PC-9 (cell line): ENCODE measurements at regions not wholly inside any gene's neighbourhood (a gene's known extent, or its start where the extent isn't known, plus 50 kb on each side); places are given as distances from the start of the nearest gene placed in this dataset.

ENCODE experiments used
- BruUV-seq: library from RNA; stranded (reverse); fragments of 400-500 nt; replicated peaks from 2 replicates; lab custom pipeline; 2021; lab: Mats Ljungman, UMichigan
- CTCF ChIA-PET: fragments of 300-600 bp; sonication (Branson Sonifier 250); formaldehyde crosslinking; loops from one replicate; lab custom pipeline; 2022; ENCODE audit warnings: antibody characterized with exemption; lab: Charles Lee
- POLR2A ChIA-PET: fragments of 300-600 bp; sonication (Branson Sonifier 250); formaldehyde crosslinking; loops from one replicate; lab custom pipeline; 2022; ENCODE audit warnings: antibody characterized with exemption; ENCODE audit not compliant: unreplicated experiment; lab: Charles Lee
- DNase-seq, 2 experiments: peaks; one replicate each; pipeline versions ENCODE4 v3.0.0 to v3.0.0-alpha.2; 2015 to 2022; ENCODE audit warnings: mixed read lengths in 1 of 2
- H2AFZ ChIP-seq: fragments of 200-600 bp; sonication (generic); 2 replicates; pipeline ENCODE4 v1.8.1; 2017; ENCODE audit warnings: antibody characterized with exemption
- H3F3A ChIP-seq: fragments of 200-600 bp; sonication (generic); 2 replicates; pipeline ENCODE4 v1.8.1; 2017; ENCODE audit warnings: antibody characterized with exemption, mild to moderate bottlenecking, low read depth; ENCODE audit not compliant: insufficient read depth
- H3K27ac ChIP-seq: fragments of 200-600 bp; sonication (generic); 2 replicates; pipeline ENCODE4 v1.6.1; 2016; ENCODE audit warnings: mixed run types
- H3K27me3 ChIP-seq: fragments of 200-600 bp; sonication (generic); 2 replicates; pipeline ENCODE4 v1.6.1; 2016; ENCODE audit warnings: low read depth, mixed run types; ENCODE audit not compliant: insufficient read depth
- H3K36me3 ChIP-seq: fragments of 200-600 bp; sonication (generic); 2 replicates; pipeline ENCODE4 v1.6.1; 2016; ENCODE audit warnings: low read depth, mixed run types
- H3K4me1 ChIP-seq: fragments of 200-600 bp; sonication (generic); replicated peaks from 2 replicates; pipeline ENCODE4 v1.6.1; 2016; ENCODE audit warnings: mixed run types; ENCODE audit not compliant: insufficient read depth
- H3K4me2 ChIP-seq: fragments of 200-600 bp; sonication (generic); 2 replicates; pipeline ENCODE4 v1.6.1; 2017; ENCODE audit warnings: mixed run types
- H3K4me3 ChIP-seq: fragments of 200-600 bp; sonication (generic); 2 replicates; pipeline ENCODE4 v1.6.1; 2016; ENCODE audit warnings: mixed run types
- H3K79me2 ChIP-seq: fragments of 200-600 bp; sonication (generic); 2 replicates; pipeline ENCODE4 v1.6.1; 2017; ENCODE audit warnings: low read depth, mixed run types
- H3K9me2 ChIP-seq: fragments of 200-600 bp; sonication (generic); 2 replicates; pipeline ENCODE4 v1.8.1; 2017; ENCODE audit warnings: mild to moderate bottlenecking; ENCODE audit not compliant: insufficient read depth
- H3K9me3 ChIP-seq: fragments of 200-600 bp; sonication (generic); 2 replicates; pipeline ENCODE4 v1.8.1; 2016; ENCODE audit warnings: low read depth; ENCODE audit not compliant: insufficient read depth
- H4K20me1 ChIP-seq: fragments of 200-600 bp; sonication (generic); 2 replicates; pipeline ENCODE4 v1.8.1; 2017; ENCODE audit not compliant: insufficient read depth
- EZH2 ChIP-seq: fragments of 200-600 bp; sonication (generic); IDR thresholded peaks from 2 replicates; pipeline ENCODE4 v1.8.0; 2017; ENCODE audit warnings: antibody characterized with exemption, low read depth
- intact Hi-C: fragments of 100-400 bp; cut with micrococcal nuclease; formaldehyde crosslinking; loops from one replicate; pipeline ENCODE4 v1.10.0; 2022; ENCODE audit not compliant: unreplicated experiment
- TF ChIP-seq, protein P1 (sequence below): fragments of 200-600 bp; sonication (generic); conservative IDR thresholded peaks from 2 replicates; pipeline ENCODE4 v1.6.1; 2017; ENCODE audit warnings: mixed run types, antibody characterized with exemption, mild to moderate bottlenecking, moderate library complexity

DNA sequence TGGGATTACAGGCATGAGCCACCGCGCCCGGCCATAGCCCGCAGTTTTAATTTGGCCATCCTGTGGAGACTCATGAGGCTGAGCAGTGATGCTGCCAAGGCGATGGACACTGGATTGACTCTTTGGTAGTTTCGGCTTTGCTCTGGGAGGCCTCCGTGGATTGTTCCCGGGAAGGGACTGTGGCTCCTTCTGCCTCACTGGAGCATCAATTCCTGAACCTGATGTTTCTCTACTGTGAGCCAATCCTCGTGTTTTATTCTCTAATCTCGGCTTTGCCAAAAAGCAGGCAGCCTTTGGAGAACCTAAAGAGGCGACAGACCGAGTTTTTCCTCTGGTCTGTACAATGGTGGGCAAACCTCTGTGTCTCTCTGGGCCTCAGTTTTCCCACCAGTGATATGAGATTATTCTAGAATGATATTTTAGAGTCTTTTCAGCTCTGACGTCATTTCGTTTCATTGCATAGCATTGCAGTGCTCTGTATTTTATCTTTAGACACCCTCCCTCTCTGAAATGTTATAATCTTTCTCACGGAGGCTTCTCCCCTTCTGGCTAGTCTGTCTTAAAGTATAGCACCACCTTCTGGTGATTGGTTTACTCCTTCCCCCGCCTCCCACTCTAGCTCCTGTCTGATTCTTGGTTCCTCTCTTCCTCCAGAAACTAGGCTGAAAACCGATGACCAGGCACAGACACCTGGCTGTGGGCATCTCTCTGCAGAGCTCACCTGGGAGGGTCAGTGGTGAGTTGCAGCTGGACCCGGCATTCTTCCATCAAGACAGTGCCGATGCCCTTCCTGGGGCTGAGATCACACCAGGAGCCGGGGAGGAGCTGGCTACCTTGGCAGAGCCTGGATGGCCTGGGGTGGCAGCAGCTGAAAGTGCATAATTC is 341.3 kb downstream of the MYCN start:
- H3F3A ChIP-seq = no peaks in the 10 kb centered on the region
- H4K20me1 ChIP-seq = no peaks in the 10 kb centered on the region
- no peak for DNase-seq
- H3K4me3 ChIP-seq = no peak overlapping the region
- BruUV-seq = no TSS peak
- CTCF ChIA-PET = no interaction called here
- H3K27me3 ChIP-seq = peaks cover 40% of the 10 kb centered on the region
- H2AFZ ChIP-seq = no peak overlapping the region
- no peak overlapping the region for H3K4me2 ChIP-seq
- no peaks in the 10 kb centered on the region for H3K4me1 ChIP-seq
- POLR2A ChIA-PET = no interaction called here
- H3K27ac ChIP-seq = no peak overlapping the region
- H3K36me3 ChIP-seq = no peaks in the 10 kb centered on the region
- H3K9me3 ChIP-seq = no peaks in the 10 kb centered on the region
- H3K9me2 ChIP-seq = no peaks in the 10 kb centered on the region
- no peaks in the 10 kb centered on the region for H3K79me2 ChIP-seq
- TF ChIP-seq, protein P1, sequence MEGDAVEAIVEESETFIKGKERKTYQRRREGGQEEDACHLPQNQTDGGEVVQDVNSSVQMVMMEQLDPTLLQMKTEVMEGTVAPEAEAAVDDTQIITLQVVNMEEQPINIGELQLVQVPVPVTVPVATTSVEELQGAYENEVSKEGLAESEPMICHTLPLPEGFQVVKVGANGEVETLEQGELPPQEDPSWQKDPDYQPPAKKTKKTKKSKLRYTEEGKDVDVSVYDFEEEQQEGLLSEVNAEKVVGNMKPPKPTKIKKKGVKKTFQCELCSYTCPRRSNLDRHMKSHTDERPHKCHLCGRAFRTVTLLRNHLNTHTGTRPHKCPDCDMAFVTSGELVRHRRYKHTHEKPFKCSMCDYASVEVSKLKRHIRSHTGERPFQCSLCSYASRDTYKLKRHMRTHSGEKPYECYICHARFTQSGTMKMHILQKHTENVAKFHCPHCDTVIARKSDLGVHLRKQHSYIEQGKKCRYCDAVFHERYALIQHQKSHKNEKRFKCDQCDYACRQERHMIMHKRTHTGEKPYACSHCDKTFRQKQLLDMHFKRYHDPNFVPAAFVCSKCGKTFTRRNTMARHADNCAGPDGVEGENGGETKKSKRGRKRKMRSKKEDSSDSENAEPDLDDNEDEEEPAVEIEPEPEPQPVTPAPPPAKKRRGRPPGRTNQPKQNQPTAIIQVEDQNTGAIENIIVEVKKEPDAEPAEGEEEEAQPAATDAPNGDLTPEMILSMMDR = peak; percentile 44
- TF ChIP-seq EZH2 = no peak
- intact Hi-C loops = loop anchor here (1.0 kb wide), 1 partner anchor 644 kb away; no protein-coding TSS in a partner anchor

GRCh38 chr2:16280081-16280480 is 339.7 kb downstream of the MYCN start:
- Histone ChIP-seq H3K27me3 (peaks cover 26% of the 10 kb centered on the region), H4K20me1 (no peaks in the 10 kb centered on the region), H2AFZ (no peak overlapping the region), H3K4me1 (no peaks in the 10 kb centered on the region), H3K9me2 (no peaks in the 10 kb centered on the region), H3K27ac (no peak overlapping the region), H3F3A (no peaks in the 10 kb centered on the region), H3K4me3 (no peak overlapping the region), H3K36me3 (no peaks in the 10 kb centered on the region), H3K9me3 (no peaks in the 10 kb centered on the region), H3K79me2 (no peaks in the 10 kb centered on the region), H3K4me2 (no peak overlapping the region)
- no TSS peak for BruUV-seq
- no peak for DNase-seq
- intact Hi-C loops = no loop called here
- CTCF ChIA-PET = no interaction called here
- POLR2A ChIA-PET = no interaction called here
- TF ChIP-seq EZH2 = no peak
- TF ChIP-seq, protein P1 = no peak

DNA sequence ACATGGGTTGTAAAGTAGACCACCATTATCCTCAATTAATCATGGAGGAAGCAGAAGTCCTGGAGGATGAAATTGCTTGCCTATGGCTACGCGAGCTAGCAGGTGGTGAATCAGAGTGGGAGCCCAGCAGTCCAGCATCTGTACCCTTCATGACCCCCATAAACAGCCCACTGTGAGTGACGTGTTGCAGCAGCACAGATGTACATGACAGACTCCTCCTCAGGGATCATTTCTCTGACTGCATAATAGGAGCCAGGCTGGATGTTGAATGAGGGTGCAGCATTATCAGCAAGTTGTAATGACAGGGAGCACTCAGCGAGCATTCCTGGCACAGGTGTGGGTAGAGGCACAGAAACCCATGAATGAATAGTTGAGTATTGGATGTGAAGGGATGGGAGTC is 339.3 kb downstream of the MYCN start:
- CTCF ChIA-PET = no interaction called here
- Histone ChIP-seq H3K27me3 (peaks cover 22% of the 10 kb centered on the region), H3K27ac (no peak overlapping the region), H2AFZ (no peak overlapping the region), H3K79me2 (no peaks in the 10 kb centered on the region), H3F3A (no peaks in the 10 kb centered on the region), H3K4me2 (no peak overlapping the region), H3K4me3 (no peak overlapping the region), H3K4me1 (no peaks in the 10 kb centered on the region), H3K36me3 (no peaks in the 10 kb centered on the region), H3K9me2 (no peaks in the 10 kb centered on the region), H3K9me3 (no peaks in the 10 kb centered on the region), H4K20me1 (no peaks in the 10 kb centered on the region)
- no TSS peak for BruUV-seq
- POLR2A ChIA-PET = no interaction called here
- no peak for TF ChIP-seq EZH2
- intact Hi-C loops = no loop called here
- DNase-seq = no peak
